ENCODE measurements at regions not wholly inside any gene's neighbourhood (a gene's known extent, or its start where the extent isn't known, plus 50 kb on each side); places are given as distances from the start of the nearest gene placed in this dataset.
"Not testable (repeated sequence)": the region's sequence is repeated elsewhere in the genome, so short reads cannot be mapped to it uniquely, and the experiment has no call there.

DNA sequence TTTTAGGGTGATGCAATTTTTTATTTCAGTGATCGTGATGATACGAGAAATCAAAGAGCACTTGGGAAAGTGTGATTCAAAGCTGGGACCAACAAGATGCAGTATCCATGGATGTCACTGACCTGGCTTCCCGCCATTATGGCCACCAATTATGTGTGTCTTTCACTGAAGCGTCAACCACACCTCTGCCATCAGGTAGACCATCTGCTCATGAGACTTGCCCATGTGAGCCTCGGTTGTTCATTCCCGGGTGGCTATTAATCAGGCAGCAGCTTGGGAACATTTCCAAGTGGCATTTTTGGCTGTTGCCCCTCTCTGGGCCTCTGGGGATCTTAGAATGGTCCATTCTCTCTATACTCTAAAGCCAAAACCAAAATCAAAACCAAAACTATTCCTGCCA, 436.0 kb upstream of the ADAMTSL1 start:
- no peak for DNase-seq

DNA sequence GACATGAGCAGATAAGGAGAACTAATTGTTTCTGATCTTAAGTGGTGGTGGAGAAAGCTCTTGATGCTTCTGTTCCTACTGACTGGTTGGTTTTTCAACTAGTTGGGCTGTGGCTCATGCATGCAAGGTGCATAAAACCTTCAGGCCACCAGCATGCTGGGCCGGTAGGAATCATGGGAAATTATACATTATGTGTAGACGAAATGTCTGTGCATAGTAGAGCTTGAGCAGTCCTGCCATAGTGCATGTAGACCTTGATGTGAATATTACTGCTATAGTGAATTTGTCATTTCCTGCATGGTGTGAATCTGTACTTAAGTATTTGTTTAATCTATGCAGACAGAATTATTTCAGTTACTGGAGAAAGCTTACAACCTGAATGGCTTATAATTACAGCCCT, 433.6 kb upstream of the ADAMTSL1 start:
- no peak for DNase-seq

GRCh38 chr9:18043978-18044377, 430.0 kb upstream of the ADAMTSL1 start:
- DNase-seq, result no peak

- DNase-seq, result no peak
Measured at GRCh38 chr9:18045326-18045725, 428.6 kb upstream of the ADAMTSL1 start.

GRCh38 chr9:18046068-18046467, 427.9 kb upstream of the ADAMTSL1 start:
- no peak for DNase-seq

- no peak for DNase-seq
Measured at GRCh38 chr9:18051638-18052037, 422.3 kb upstream of the ADAMTSL1 start.

GRCh38 chr9:18052060-18052459, 421.9 kb upstream of the ADAMTSL1 start:
- DNase-seq, result no peak

GRCh38 chr9:18056269-18056992, 417.5 kb upstream of the ADAMTSL1 start:
- DNase-seq, result no peak

GRCh38 chr9:18056993-18057369, 417.0 kb upstream of the ADAMTSL1 start:
- no peak for DNase-seq

- DNase-seq, result no peak
Measured at GRCh38 chr9:18058564-18059442, 415.1 kb upstream of the ADAMTSL1 start.

GRCh38 chr9:18059447-18059846, 414.5 kb upstream of the ADAMTSL1 start:
- no peak for DNase-seq

- DNase-seq, result no peak
Measured at GRCh38 chr9:18060269-18060934, 413.6 kb upstream of the ADAMTSL1 start.

GRCh38 chr9:18061332-18061731, 412.6 kb upstream of the ADAMTSL1 start:
- DNase-seq, result no peak

GRCh38 chr9:18061856-18062255, 412.1 kb upstream of the ADAMTSL1 start:
- DNase-seq, result no peak

- DNase-seq, result no peak
Measured at GRCh38 chr9:18063856-18064390, 410.0 kb upstream of the ADAMTSL1 start.

DNA sequence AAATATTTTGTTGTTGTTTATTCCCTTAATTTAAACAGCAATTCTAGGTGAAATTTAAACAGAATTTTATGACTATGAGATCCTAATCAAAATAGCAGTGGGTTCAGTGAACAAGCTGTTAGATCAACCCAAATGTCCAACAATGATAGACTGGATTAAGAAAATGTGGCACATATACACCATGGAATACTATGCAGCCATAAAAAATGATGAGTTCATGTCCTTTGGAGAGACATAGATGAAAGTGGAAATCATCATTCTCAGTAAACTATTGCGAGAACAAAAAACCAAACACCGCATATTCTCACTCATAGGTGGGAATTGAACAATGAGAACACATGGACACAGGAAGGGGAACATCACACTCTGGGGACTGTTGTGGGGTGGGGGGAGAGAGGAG, 407.3 kb upstream of the ADAMTSL1 start:
- not testable (repeated sequence) for DNase-seq

DNA sequence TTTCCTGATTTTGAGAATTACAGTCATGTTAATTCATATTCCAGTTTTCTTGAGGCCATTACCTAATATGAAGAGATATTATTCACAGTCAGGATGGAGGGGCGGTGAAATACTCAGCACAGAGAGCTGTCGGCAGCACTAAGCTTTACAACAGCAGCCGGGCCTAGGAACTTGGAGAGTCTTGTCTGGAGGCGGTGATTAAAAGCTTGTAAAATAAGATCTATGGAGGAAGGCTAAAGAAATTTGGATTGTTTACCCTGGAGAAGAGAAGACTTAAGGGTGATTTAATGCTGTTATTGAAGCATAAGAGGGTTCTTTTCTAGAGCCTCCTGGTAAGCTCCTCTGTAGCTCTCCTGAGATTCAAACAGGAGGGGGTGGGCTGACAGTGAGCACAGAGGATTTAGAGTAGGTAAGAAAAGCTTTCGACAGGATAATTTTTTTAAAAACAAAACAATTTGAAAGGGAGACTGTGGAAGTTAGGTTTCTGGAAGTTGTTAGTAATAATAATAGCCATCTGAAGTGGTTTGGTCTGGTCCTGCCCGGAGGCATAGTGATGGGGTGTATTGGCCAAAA, 406.3 kb upstream of the ADAMTSL1 start:
- DNase-seq, result no peak

DNA sequence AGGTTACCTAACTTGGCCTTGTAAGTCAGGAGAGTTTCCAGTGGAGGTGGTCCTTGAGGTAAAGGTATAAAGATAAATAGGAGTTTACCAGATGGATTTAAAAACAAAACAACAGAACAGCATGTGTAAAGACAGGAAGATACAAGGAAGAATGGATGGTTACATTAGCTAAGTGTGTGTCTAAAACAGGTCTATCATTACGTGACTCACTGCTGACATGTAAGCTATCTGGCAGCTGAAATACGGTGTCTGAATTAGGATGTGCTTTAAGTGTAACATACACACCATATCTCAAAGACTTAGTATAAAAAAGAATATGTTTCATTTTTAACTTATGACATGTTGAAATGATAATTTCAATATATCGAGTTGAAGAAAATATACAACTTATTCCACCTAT, 405.1 kb upstream of the ADAMTSL1 start:
- no peak for DNase-seq

- no peak for DNase-seq
Measured at GRCh38 chr9:18071651-18072060, 402.3 kb upstream of the ADAMTSL1 start.

GRCh38 chr9:18073002-18073401, 401.0 kb upstream of the ADAMTSL1 start:
- DNase-seq, result no peak

GRCh38 chr9:18074041-18074440, 399.9 kb upstream of the ADAMTSL1 start:
- no peak for DNase-seq

DNA sequence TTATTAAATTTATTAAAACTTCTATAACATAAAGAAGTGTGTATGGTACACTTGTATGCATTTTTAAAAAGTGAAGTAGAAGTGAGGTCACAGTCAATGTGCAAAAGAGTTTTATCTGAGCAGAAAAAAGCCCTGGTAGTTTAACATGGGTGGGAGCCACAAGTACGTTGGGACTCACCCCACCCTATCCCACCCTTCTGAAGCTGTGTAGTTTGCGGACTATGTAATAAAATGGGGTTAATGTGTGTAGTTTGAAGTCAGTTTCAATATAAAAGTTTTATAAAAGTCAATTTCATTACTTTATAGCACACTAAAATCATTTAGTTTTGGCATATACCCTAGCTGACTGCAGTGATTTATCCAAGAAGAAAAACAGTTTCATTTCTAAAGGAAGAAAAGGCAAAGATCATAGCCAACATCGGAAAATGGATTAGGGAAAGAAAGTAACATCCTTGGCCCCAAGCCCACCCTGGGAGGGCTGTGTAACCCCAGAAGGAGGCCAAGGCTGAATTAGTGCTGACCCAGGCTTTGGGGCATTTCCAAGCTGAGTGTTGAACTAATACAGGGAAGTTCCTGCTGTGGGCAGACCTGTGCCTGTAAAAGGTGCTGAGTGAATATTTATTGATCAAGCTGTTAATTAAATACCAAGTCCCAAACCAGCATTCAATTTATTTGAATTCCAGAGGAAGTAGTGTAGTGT, 398.6 kb upstream of the ADAMTSL1 start:
- no peak for DNase-seq

All from activated naive CD4-positive, alpha-beta T cell (primary cell).